ENCODE measurements at regions not wholly inside any gene's neighbourhood (a gene's known extent, or its start where the extent isn't known, plus 50 kb on each side); places are given as distances from the start of the nearest gene placed in this dataset.

- DNase-seq = no peak
- H3K27me3 ChIP-seq = no peaks in the 10 kb centered on the region
- no peak overlapping the region for H3K27ac ChIP-seq
- no peak overlapping the region for H3K4me3 ChIP-seq
- TF ChIP-seq CTCF (IDR thresholded peaks at IDR 0.05) = no peak
- peaks cover 0 to 47% (median 21%) of the 10 kb centered on the region in 4 donors for H3K4me1 ChIP-seq
- intact Hi-C loops (cut with DNase I; ENCODE audit: low total_unique reads) = no loop called here
- H3K9me3 ChIP-seq = no peaks in the 10 kb centered on the region
- H3K36me3 ChIP-seq = no peaks in the 10 kb centered on the region
Observed at GRCh38 chr19:46955813-46956371, 63.7 kb upstream of the NPAS1 start.

DNA sequence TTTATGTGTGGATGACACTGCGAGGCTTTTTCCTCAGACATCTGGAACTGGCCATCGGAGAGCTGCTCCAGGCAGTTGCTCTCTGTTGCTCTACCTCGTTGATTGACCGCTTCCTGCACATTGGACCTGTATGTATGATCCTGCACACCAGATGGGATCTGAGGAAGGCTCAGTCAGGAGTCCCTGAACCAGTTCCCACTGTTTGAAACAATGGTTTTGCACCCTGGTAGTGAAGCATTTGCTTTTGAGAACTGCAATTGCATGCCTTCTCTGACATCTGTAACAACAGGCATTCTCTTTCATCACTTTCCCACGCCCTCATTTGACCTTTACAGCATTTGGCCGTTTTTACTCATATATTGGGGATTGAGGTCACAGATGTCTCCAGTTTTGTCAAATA lies 61.1 kb upstream of the NPAS1 start:
- H3K27ac ChIP-seq = no peak overlapping the region
- no peaks in the 10 kb centered on the region for H3K27me3 ChIP-seq
- intact Hi-C loops (cut with DNase I; ENCODE audit: low total_unique reads) = no loop called here
- H3K36me3 ChIP-seq = no peaks in the 10 kb centered on the region
- H3K9me3 ChIP-seq = no peaks in the 10 kb centered on the region
- TF ChIP-seq CTCF (IDR thresholded peaks at IDR 0.05) = no peak
- H3K4me3 ChIP-seq = no peak overlapping the region
- peaks cover 0 to 23% (median 5%) of the 10 kb centered on the region in 4 donors for H3K4me1 ChIP-seq
- DNase-seq = no peak

- H3K4me3 ChIP-seq = no peak overlapping the region
- intact Hi-C loops (cut with DNase I; ENCODE audit: low total_unique reads) = no loop called here
- H3K36me3 ChIP-seq = no peaks in the 10 kb centered on the region
- H3K4me1 ChIP-seq = peaks cover 0 to 23% (median 3%) of the 10 kb centered on the region in 4 donors
- TF ChIP-seq CTCF (IDR thresholded peaks at IDR 0.05) = no peak
- no peaks in the 10 kb centered on the region for H3K27me3 ChIP-seq
- no peak overlapping the region for H3K27ac ChIP-seq
- H3K9me3 ChIP-seq = no peaks in the 10 kb centered on the region
- DNase-seq = no peak
Observed at GRCh38 chr19:46959894-46960556, 59.6 kb upstream of the NPAS1 start.

- peaks cover 0 to 10% (median 1%) of the 10 kb centered on the region in 4 donors for H3K4me1 ChIP-seq
- DNase-seq = no peak
- H3K36me3 ChIP-seq = no peaks in the 10 kb centered on the region
- no peaks in the 10 kb centered on the region for H3K9me3 ChIP-seq
- no peak overlapping the region for H3K4me3 ChIP-seq
- H3K27me3 ChIP-seq = no peaks in the 10 kb centered on the region
- no peak for TF ChIP-seq CTCF (IDR thresholded peaks at IDR 0.05)
- H3K27ac ChIP-seq = no peak overlapping the region
- intact Hi-C loops (cut with DNase I; ENCODE audit: low total_unique reads) = no loop called here
Observed at GRCh38 chr19:46962030-46962570, 57.5 kb upstream of the NPAS1 start.

GRCh38 chr19:46963093-46963734 lies 56.4 kb upstream of the NPAS1 start:
- Histone ChIP-seq H3K9me3 (no peaks in the 10 kb centered on the region), H3K36me3 (no peaks in the 10 kb centered on the region), H3K27me3 (no peaks in the 10 kb centered on the region), H3K4me1 (peaks cover 0 to 21% (median 9%) of the 10 kb centered on the region in 4 donors), H3K27ac (no peak overlapping the region), H3K4me3 (no peak overlapping the region)
- intact Hi-C loops (cut with DNase I; ENCODE audit: low total_unique reads) = no loop called here
- DNase-seq = no peak
- no peak for TF ChIP-seq CTCF (IDR thresholded peaks at IDR 0.05)

Measured in tibial artery (tissue), 4 donors.